ENCODE measurements at regions not wholly inside any gene's neighbourhood (a gene's known extent, or its start where the extent isn't known, plus 50 kb on each side); places are given as distances from the start of the nearest gene placed in this dataset.
A peak's percentile ranks its signal among the peaks of the same experiment; 100 is the strongest.

DNA sequence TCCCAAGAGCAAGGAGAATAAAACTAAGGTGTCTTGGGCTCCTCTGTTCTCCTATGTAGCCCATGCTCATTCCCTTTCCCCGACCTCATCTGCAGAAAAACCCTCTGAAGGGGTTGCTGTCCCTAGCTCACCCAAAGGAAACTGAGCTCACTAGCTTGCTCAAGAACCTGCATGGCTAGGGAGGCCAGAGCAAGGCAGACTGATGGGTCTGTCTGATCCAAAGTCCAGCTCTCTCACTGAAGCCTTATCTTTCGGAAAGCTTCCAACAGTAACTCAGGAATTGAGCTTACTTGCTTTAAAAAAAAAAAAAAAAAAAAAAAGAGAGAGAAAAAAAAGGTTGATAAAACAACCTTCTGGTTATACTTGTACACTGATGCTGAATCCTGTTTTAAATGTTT is 141.4 kb upstream of the TOPAZ1 start:
- no peak overlapping the region for H3K4me3 Mint-ChIP-seq
- H3K27ac Mint-ChIP-seq: no peak overlapping the region
- H3K27me3 Mint-ChIP-seq: no peaks in the 10 kb centered on the region
- no peak overlapping the region for H3K27ac ChIP-seq (ENCODE audit: insufficient read depth, low read length, poor library complexity, severe bottlenecking)
- DNase-seq (no peak), ATAC-seq (ENCODE audit: low read depth in 2 of 2) (no peak)
- H3K4me1 Mint-ChIP-seq: no peaks in the 10 kb centered on the region
- no peak overlapping the region for H3K4me3 ChIP-seq (ENCODE audit: low read depth, low read length)
- H3K4me1 ChIP-seq (ENCODE audit: control insufficient read depth, insufficient read depth, low read length, poor library complexity, severe bottlenecking): no peaks in the 10 kb centered on the region
- H3K27me3 ChIP-seq (ENCODE audit: control insufficient read depth, insufficient read depth, low read length): peaks cover 4% of the 10 kb centered on the region
- H3K36me3 Mint-ChIP-seq: no peaks in the 10 kb centered on the region
- peaks cover 0 to 2% (median 0%) of the 10 kb centered on the region in 7 donors for H3K9me3 Mint-ChIP-seq
- H3K9me3 ChIP-seq (ENCODE audit: control insufficient read depth in 2 of 2, low read length in 2 of 2): no peaks in the 10 kb centered on the region
- no peaks in the 10 kb centered on the region for H3K36me3 ChIP-seq (ENCODE audit: control insufficient read depth, insufficient read depth, low read length)

DNA sequence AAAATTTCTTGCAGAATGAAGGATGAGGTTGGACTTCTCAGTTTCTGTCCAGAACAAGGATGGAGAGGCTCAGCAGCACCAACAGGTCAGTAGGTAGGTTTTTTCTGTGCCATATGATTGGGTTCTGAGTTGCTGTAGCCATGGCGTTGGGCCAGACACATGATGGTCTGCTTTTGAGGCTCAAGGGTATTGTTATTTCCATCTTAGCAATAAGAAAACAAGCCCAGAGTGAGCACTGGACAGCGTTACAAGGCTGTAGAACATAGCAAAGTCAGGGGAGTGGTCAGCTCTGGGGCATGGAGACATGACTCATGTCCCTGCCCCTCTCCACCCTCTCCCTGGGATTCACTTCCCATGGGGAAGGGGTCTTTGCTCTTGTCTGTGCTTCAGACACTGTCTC is 137.6 kb upstream of the TOPAZ1 start:
- Mint-ChIP-seq H3K9me3 (no peaks in the 10 kb centered on the region), H3K27me3 (no peaks in the 10 kb centered on the region), H3K4me3 (no peak overlapping the region), H3K4me1 (no peaks in the 10 kb centered on the region), H3K36me3 (no peaks in the 10 kb centered on the region), H3K27ac (no peak overlapping the region)
- H3K4me3 ChIP-seq (ENCODE audit: low read depth, low read length): no peak overlapping the region
- no peaks in the 10 kb centered on the region for H3K9me3 ChIP-seq (ENCODE audit: control insufficient read depth in 2 of 2, low read length in 2 of 2)
- H3K36me3 ChIP-seq (ENCODE audit: control insufficient read depth, insufficient read depth, low read length): no peaks in the 10 kb centered on the region
- peaks cover 4% of the 10 kb centered on the region for H3K27me3 ChIP-seq (ENCODE audit: control insufficient read depth, insufficient read depth, low read length)
- no peak overlapping the region for H3K27ac ChIP-seq (ENCODE audit: insufficient read depth, low read length, poor library complexity, severe bottlenecking)
- DNase-seq (no peak), ATAC-seq (ENCODE audit: low read depth in 2 of 2) (no peak)
- no peaks in the 10 kb centered on the region for H3K4me1 ChIP-seq (ENCODE audit: control insufficient read depth, insufficient read depth, low read length, poor library complexity, severe bottlenecking)

DNA sequence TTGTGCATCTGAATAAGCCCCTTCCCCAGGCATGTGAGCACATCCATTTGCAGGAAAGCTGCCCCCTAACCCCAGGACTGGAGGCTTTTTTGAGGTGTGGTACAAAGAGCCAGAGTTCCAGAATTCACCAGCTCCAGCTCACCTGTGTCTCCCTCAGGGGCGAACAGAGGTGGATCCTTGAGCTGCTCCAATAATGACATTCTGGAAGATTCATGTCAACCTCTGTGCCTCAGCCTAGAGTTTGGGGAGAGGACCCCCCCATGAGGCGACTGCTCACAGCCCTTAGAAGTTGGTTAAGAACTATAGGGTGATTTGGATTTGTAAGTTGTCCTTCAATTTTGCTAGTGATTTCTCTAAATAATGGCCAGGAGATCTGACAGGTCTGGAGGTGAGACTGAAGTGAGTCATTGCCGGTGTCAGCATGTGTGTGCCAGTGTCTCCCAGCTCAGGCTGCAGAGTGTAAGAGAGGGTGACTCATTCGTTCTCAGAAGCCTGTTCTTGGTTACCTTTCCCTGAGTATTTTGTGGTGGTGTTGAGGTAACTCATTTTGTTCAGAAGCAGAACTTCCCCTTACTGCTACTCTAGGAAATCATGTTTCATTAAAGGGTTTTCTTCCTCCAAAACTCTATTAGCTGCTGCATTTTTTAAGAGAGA is 136.9 kb upstream of the TOPAZ1 start:
- ATAC-seq (ENCODE audit: low read depth in 2 of 2) (peak; percentile 75 to 77), DNase-seq (peak in 1 of 3 donors; percentile 71)
- Histone ChIP-seq H3K36me3 (ENCODE audit: control insufficient read depth, insufficient read depth, low read length) (no peaks in the 10 kb centered on the region), H3K27me3 (ENCODE audit: control insufficient read depth, insufficient read depth, low read length) (peaks cover 4% of the 10 kb centered on the region), H3K4me1 (ENCODE audit: control insufficient read depth, insufficient read depth, low read length, poor library complexity, severe bottlenecking) (no peaks in the 10 kb centered on the region), H3K9me3 (ENCODE audit: control insufficient read depth in 2 of 2, low read length in 2 of 2) (no peaks in the 10 kb centered on the region), H3K4me3 (ENCODE audit: low read depth, low read length) (no peak overlapping the region), H3K27ac (ENCODE audit: insufficient read depth, low read length, poor library complexity, severe bottlenecking) (no peak overlapping the region)
- Mint-ChIP-seq H3K27me3 (no peaks in the 10 kb centered on the region), H3K9me3 (no peaks in the 10 kb centered on the region), H3K4me3 (no peak overlapping the region), H3K27ac (no peak overlapping the region), H3K36me3 (no peaks in the 10 kb centered on the region), H3K4me1 (no peaks in the 10 kb centered on the region)

DNA sequence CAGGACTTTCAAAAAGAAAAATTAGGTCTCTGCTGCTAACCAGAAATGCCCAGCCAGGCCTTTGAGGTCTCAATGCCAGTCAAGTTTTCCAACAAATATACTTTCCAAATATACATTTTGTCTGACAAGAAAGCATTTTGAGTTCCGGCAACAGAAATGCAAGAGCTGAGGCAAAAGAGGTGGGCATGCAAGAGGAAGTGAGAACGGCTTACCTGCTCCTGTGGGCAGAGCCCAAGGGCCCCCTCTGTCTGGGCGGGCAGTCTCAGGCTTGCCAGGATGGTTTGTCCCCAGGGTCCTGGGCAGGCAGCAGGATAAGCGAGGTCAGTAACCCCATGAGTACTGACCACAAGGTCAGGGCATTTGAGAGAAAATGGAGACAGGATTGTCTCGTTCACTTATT is 136.1 kb upstream of the TOPAZ1 start:
- Mint-ChIP-seq H3K36me3 (no peaks in the 10 kb centered on the region), H3K27ac (no peak overlapping the region), H3K4me3 (no peak overlapping the region), H3K27me3 (no peaks in the 10 kb centered on the region), H3K4me1 (no peaks in the 10 kb centered on the region), H3K9me3 (no peaks in the 10 kb centered on the region)
- Histone ChIP-seq H3K36me3 (ENCODE audit: control insufficient read depth, insufficient read depth, low read length) (no peaks in the 10 kb centered on the region), H3K4me1 (ENCODE audit: control insufficient read depth, insufficient read depth, low read length, poor library complexity, severe bottlenecking) (no peaks in the 10 kb centered on the region), H3K4me3 (ENCODE audit: low read depth, low read length) (no peak overlapping the region), H3K27ac (ENCODE audit: insufficient read depth, low read length, poor library complexity, severe bottlenecking) (no peak overlapping the region), H3K27me3 (ENCODE audit: control insufficient read depth, insufficient read depth, low read length) (peaks cover 4% of the 10 kb centered on the region), H3K9me3 (ENCODE audit: control insufficient read depth in 2 of 2, low read length in 2 of 2) (no peaks in the 10 kb centered on the region)
- ATAC-seq (ENCODE audit: low read depth in 2 of 2) (no peak), DNase-seq (no peak)

DNA sequence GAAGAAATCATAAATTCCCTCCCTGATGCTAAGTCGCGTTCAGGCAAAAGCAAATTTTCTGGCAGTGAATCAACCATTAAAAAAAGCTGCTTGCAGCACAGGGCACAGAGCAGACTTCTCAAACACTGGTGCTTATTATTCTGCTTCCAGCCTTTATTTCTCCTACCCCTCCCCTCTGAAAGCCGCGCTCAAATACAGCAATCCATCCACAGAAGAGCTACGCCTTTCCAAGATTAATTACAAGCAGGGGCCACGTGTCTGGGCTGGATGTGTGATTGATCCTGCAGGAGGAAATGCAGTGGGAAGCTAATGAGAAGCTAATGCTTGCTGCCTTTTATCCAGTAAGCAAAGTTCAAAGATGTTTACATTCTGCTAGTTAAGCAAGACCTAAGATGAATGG is 134.9 kb upstream of the TOPAZ1 start:
- no peak overlapping the region for H3K4me3 ChIP-seq (ENCODE audit: low read depth, low read length)
- Mint-ChIP-seq H3K27ac (no peak overlapping the region), H3K9me3 (peaks cover 0 to under 1% (median 0%) of the 10 kb centered on the region in 7 donors), H3K27me3 (no peaks in the 10 kb centered on the region), H3K4me3 (no peak overlapping the region), H3K4me1 (no peaks in the 10 kb centered on the region), H3K36me3 (no peaks in the 10 kb centered on the region)
- no peak for DNase-seq
- no peak for ATAC-seq (ENCODE audit: low read depth in 2 of 2)
- no peaks in the 10 kb centered on the region for H3K9me3 ChIP-seq (ENCODE audit: control insufficient read depth in 2 of 2, low read length in 2 of 2)
- H3K4me1 ChIP-seq (ENCODE audit: control insufficient read depth, insufficient read depth, low read length, poor library complexity, severe bottlenecking): no peaks in the 10 kb centered on the region
- H3K27ac ChIP-seq (ENCODE audit: insufficient read depth, low read length, poor library complexity, severe bottlenecking): no peak overlapping the region
- H3K27me3 ChIP-seq (ENCODE audit: control insufficient read depth, insufficient read depth, low read length): peaks cover 2% of the 10 kb centered on the region
- no peaks in the 10 kb centered on the region for H3K36me3 ChIP-seq (ENCODE audit: control insufficient read depth, insufficient read depth, low read length)

DNA sequence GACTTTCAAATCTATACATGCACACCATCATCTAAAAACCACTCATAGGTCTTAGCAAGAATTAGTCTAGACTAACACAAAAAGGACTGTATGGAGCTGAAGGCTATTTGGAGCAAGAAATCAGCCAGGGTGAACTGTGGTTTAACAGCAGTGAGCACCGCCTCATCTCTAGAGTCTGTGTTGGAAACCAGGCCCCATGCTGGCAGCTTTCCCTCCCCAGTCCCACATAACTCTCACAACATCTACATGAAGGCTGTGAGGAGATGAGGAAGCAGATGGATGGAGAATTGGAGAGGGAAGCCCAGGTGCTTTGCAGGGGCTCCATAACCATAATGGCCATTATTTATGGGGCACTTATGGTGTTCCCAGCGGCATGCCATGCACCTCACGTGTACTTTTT is 133.2 kb upstream of the TOPAZ1 start:
- no peak for DNase-seq
- ATAC-seq (ENCODE audit: low read depth in 2 of 2): no peak
- H3K36me3 Mint-ChIP-seq: no peaks in the 10 kb centered on the region

DNA sequence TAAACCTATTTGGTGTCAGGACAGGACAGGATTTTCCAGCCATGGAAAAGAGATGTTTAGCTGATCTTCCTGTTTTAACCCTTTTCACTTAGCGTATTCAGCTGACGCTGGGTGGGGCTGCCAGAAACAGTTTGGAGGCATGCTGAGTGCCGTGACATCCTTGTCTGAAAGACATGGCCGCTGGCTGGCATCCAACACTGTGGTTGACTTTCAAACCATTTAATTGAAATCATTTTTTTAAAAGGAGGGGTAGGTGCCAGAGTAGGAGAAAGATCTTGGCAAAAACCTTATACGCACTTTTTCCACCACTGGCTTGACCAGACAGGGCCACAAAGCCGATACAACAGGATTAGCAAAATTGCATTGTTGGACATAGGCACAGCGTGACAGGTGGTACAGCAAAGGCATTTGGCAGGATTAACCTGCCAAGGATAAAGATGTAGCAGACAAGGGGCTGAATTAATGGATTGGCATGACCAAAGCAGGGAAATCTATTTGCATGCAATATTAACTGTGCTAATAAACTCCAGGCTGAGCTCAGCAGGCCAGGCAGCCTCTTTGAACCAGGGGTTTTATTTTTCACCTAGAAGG is 131.8 kb upstream of the TOPAZ1 start:
- no peaks in the 10 kb centered on the region for H3K36me3 ChIP-seq (ENCODE audit: control insufficient read depth, insufficient read depth, low read length)
- Mint-ChIP-seq H3K27ac (no peak overlapping the region), H3K4me3 (no peak overlapping the region), H3K36me3 (no peaks in the 10 kb centered on the region), H3K27me3 (peaks cover 4% of the 10 kb centered on the region), H3K9me3 (peaks cover 0 to 3% (median 0%) of the 10 kb centered on the region in 7 donors), H3K4me1 (no peaks in the 10 kb centered on the region)
- no peak overlapping the region for H3K27ac ChIP-seq (ENCODE audit: insufficient read depth, low read length, poor library complexity, severe bottlenecking)
- no peak for DNase-seq
- no peak for ATAC-seq (ENCODE audit: low read depth in 2 of 2)
- no peaks in the 10 kb centered on the region for H3K4me1 ChIP-seq (ENCODE audit: control insufficient read depth, insufficient read depth, low read length, poor library complexity, severe bottlenecking)
- peaks cover 2% of the 10 kb centered on the region for H3K27me3 ChIP-seq (ENCODE audit: control insufficient read depth, insufficient read depth, low read length)
- no peak overlapping the region for H3K4me3 ChIP-seq (ENCODE audit: low read depth, low read length)
- H3K9me3 ChIP-seq (ENCODE audit: control insufficient read depth in 2 of 2, low read length in 2 of 2): no peaks in the 10 kb centered on the region

More for the DNA sequence above, 133.2 kb upstream of the TOPAZ1 start:
- Histone ChIP-seq H3K9me3 (ENCODE audit: control insufficient read depth in 2 of 2, low read length in 2 of 2) (no peaks in the 10 kb centered on the region), H3K27ac (ENCODE audit: insufficient read depth, low read length, poor library complexity, severe bottlenecking) (no peak overlapping the region), H3K4me1 (ENCODE audit: control insufficient read depth, insufficient read depth, low read length, poor library complexity, severe bottlenecking) (no peaks in the 10 kb centered on the region), H3K4me3 (ENCODE audit: low read depth, low read length) (no peak overlapping the region), H3K27me3 (ENCODE audit: control insufficient read depth, insufficient read depth, low read length) (peaks cover 2% of the 10 kb centered on the region), H3K36me3 (ENCODE audit: control insufficient read depth, insufficient read depth, low read length) (no peaks in the 10 kb centered on the region)
- H3K27me3 Mint-ChIP-seq: peaks cover 4% of the 10 kb centered on the region
- H3K4me1 Mint-ChIP-seq: no peaks in the 10 kb centered on the region
- no peak overlapping the region for H3K27ac Mint-ChIP-seq
- no peak overlapping the region for H3K4me3 Mint-ChIP-seq
- peaks cover 0 to 3% (median 0%) of the 10 kb centered on the region in 7 donors for H3K9me3 Mint-ChIP-seq

DNA sequence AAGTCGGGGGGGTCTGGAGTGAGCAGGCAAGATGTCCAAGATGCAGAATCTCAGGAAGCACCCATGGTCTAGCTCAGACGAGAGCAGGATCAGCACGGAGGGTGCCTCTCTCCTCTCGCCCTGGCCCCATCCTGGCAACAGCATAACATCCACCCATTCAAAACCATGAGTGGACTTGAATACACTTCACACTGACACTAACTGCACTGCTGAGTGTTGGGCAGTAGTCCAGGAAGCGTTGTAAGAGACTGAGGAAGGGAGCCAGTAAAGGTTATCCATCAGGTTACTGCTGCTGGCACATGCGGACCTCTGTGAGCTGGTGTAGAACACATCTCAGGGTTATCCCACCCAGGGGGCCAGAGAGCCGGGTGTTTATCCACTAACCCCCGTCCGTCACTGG is 131.0 kb upstream of the TOPAZ1 start:
- Mint-ChIP-seq H3K4me1 (no peaks in the 10 kb centered on the region), H3K9me3 (peaks cover 0 to 3% (median 0%) of the 10 kb centered on the region in 7 donors), H3K27ac (no peak overlapping the region), H3K27me3 (peaks cover 4% of the 10 kb centered on the region), H3K36me3 (no peaks in the 10 kb centered on the region), H3K4me3 (no peak overlapping the region)
- H3K4me3 ChIP-seq (ENCODE audit: low read depth, low read length): no peak overlapping the region
- no peaks in the 10 kb centered on the region for H3K9me3 ChIP-seq (ENCODE audit: control insufficient read depth in 2 of 2, low read length in 2 of 2)
- ATAC-seq (ENCODE audit: low read depth in 2 of 2) (no peak), DNase-seq (no peak)
- peaks cover 2% of the 10 kb centered on the region for H3K27me3 ChIP-seq (ENCODE audit: control insufficient read depth, insufficient read depth, low read length)
- no peaks in the 10 kb centered on the region for H3K36me3 ChIP-seq (ENCODE audit: control insufficient read depth, insufficient read depth, low read length)
- no peak overlapping the region for H3K27ac ChIP-seq (ENCODE audit: insufficient read depth, low read length, poor library complexity, severe bottlenecking)
- no peaks in the 10 kb centered on the region for H3K4me1 ChIP-seq (ENCODE audit: control insufficient read depth, insufficient read depth, low read length, poor library complexity, severe bottlenecking)

Data from CD4-positive, CD25-positive, alpha-beta regulatory T cell (primary cell).